WTC11 (cell line): ENCODE measurements at regions not wholly inside any gene's neighbourhood (a gene's known extent, or its start where the extent isn't known, plus 50 kb on each side); places are given as distances from the start of the nearest gene placed in this dataset.
"Not testable (repeated sequence)": the region's sequence is repeated elsewhere in the genome, so short reads cannot be mapped to it uniquely, and the experiment has no call there.

Experiments
- ATAC-seq: fragments of 200-7000 bp; cut with Tn5 transposase; 2 replicates; pipeline ENCODE4 v1.10.0; 2021; ENCODE audit warnings: mild to moderate bottlenecking, moderate library complexity
- CTCF ChIA-PET: fragments of 300-600 bp; sonication (Branson Sonifier 250); formaldehyde crosslinking; loops from one replicate; lab custom pipeline; 2021; ENCODE audit warnings: antibody characterized with exemption; lab: Charles Lee
- POLR2A ChIA-PET: fragments of 350-600 bp; sonication (Branson Sonifier 250); formaldehyde crosslinking; loops from one replicate; lab custom pipeline; 2021; ENCODE audit warnings: antibody characterized with exemption; lab: Charles Lee
- DNase-seq: peaks from one replicate; pipeline ENCODE4 v3.0.0; 2021; ENCODE audit warnings: low spot score
- H3K27ac Mint-ChIP-seq: 2 replicates; pipeline ENCODE4 v1.8.0; 2021; ENCODE audit warnings: mixed read lengths
- H3K27me3 Mint-ChIP-seq: 2 replicates; pipeline ENCODE4 v1.8.0; 2021; ENCODE audit warnings: low read depth, mild to moderate bottlenecking, moderate library complexity, mixed read lengths
- H3K36me3 Mint-ChIP-seq: 2 replicates; pipeline ENCODE4 v1.8.0; 2021; ENCODE audit warnings: mixed read lengths
- H3K4me1 Mint-ChIP-seq: 2 replicates; pipeline ENCODE4 v1.8.0; 2022; ENCODE audit warnings: mixed read lengths
- H3K4me3 Mint-ChIP-seq: 2 replicates; pipeline ENCODE4 v1.8.0; 2021; ENCODE audit warnings: mild to moderate bottlenecking, moderate library complexity, mixed read lengths
- H3K9me3 Mint-ChIP-seq: 2 replicates; pipeline ENCODE4 v1.8.0; 2021; ENCODE audit warnings: mixed read lengths
- AR ChIP-seq: fragments of 250-450 bp; sonication (Bioruptor Pico); IDR thresholded peaks from 2 replicates; pipeline ENCODE4 v1.9.0; 2021; ENCODE audit warnings: mild to moderate bottlenecking
- ATF1 ChIP-seq: sonication (generic); formaldehyde crosslinking; IDR thresholded peaks from 2 replicates; pipeline ENCODE4 v1.8.1; 2023; ENCODE audit warnings: mild to moderate bottlenecking, moderate library complexity, missing genetic modification reagents
- ATF3 ChIP-seq: sonication (generic); formaldehyde crosslinking; conservative IDR thresholded peaks from 2 replicates; pipeline ENCODE4 v1.8.1; 2022; ENCODE audit warnings: mild to moderate bottlenecking, missing genetic modification reagents
- CBFB ChIP-seq: sonication (generic); formaldehyde crosslinking; IDR thresholded peaks from 2 replicates; pipeline ENCODE4 v1.8.1; 2022; ENCODE audit warnings: mild to moderate bottlenecking, low read depth, missing genetic modification reagents
- CTCF ChIP-seq: fragments of 200-600 bp; IDR thresholded peaks from 2 replicates; pipeline ENCODE4 v1.8.0; 2022; ENCODE audit warnings: antibody characterized with exemption
- EMX1 ChIP-seq: fragments of 250-450 bp; sonication (Bioruptor Pico); IDR thresholded peaks from 2 replicates; pipeline ENCODE4 v1.8.0; 2021; ENCODE audit warnings: mild to moderate bottlenecking
- ESRRA ChIP-seq: sonication (generic); formaldehyde crosslinking; IDR thresholded peaks from 2 replicates; pipeline ENCODE4 v1.8.1; 2022; ENCODE audit warnings: mild to moderate bottlenecking, missing genetic modification reagents, borderline replicate concordance
- ETV6 ChIP-seq: sonication (generic); formaldehyde crosslinking; IDR thresholded peaks from 2 replicates; pipeline ENCODE4 v1.8.1; 2022; ENCODE audit warnings: mild to moderate bottlenecking, missing genetic modification reagents
- FOXK1 ChIP-seq: sonication (generic); formaldehyde crosslinking; IDR thresholded peaks from 2 replicates; pipeline ENCODE4 v1.8.0; 2022; ENCODE audit warnings: mild to moderate bottlenecking, moderate library complexity, missing genetic modification reagents
- GTF2I ChIP-seq: fragments of 250-450 bp; sonication (Bioruptor Pico); conservative IDR thresholded peaks from 2 replicates; pipeline ENCODE4 v1.4.0; 2021; ENCODE audit warnings: mild to moderate bottlenecking
- NR2C2 ChIP-seq: sonication (generic); formaldehyde crosslinking; IDR thresholded peaks from 2 replicates; pipeline ENCODE4 v1.8.0; 2022; ENCODE audit warnings: mild to moderate bottlenecking, missing genetic modification reagents
- PRRX2 ChIP-seq: fragments of 250-450 bp; sonication (Bioruptor Pico); IDR thresholded peaks from 2 replicates; pipeline ENCODE4 v1.8.0; 2021; ENCODE audit warnings: mild to moderate bottlenecking
- SOX15 ChIP-seq: fragments of 250-450 bp; sonication (Bioruptor Pico); IDR thresholded peaks from 2 replicates; pipeline ENCODE4 v1.9.0; 2021; ENCODE audit warnings: mild to moderate bottlenecking
- ZNF396 ChIP-seq: fragments of 250-450 bp; sonication (Bioruptor Pico); IDR thresholded peaks from 2 replicates; pipeline ENCODE4 v1.8.0; 2021; ENCODE audit warnings: mild to moderate bottlenecking, moderate library complexity, borderline replicate concordance
- ZNF512 ChIP-seq: sonication (generic); formaldehyde crosslinking; IDR thresholded peaks from 2 replicates; pipeline ENCODE4 v1.8.1; 2022; ENCODE audit warnings: missing genetic modification reagents, borderline replicate concordance
- TF ChIP-seq, protein P1 (sequence below): fragments of 250-450 bp; sonication (Bioruptor Pico); IDR thresholded peaks from 2 replicates; pipeline ENCODE4 v1.8.0; 2021; ENCODE audit warnings: mild to moderate bottlenecking
- TF ChIP-seq, protein P2 (sequence below): sonication (generic); formaldehyde crosslinking; IDR thresholded peaks from 2 replicates; pipeline ENCODE4 v1.8.1; 2022; ENCODE audit warnings: mild to moderate bottlenecking, moderate library complexity, missing genetic modification reagents
- TF ChIP-seq, protein P3 (sequence below): sonication (generic); formaldehyde crosslinking; IDR thresholded peaks from 2 replicates; pipeline ENCODE4 v1.8.0; 2023; ENCODE audit warnings: missing genetic modification reagents
- TF ChIP-seq, protein P4 (sequence below): sonication (generic); formaldehyde crosslinking; IDR thresholded peaks from 2 replicates; pipeline ENCODE4 v1.8.1; 2022; ENCODE audit warnings: low read depth, mild to moderate bottlenecking, moderate library complexity, missing genetic modification reagents, borderline replicate concordance

- TF ChIP-seq AR (CRISPR knock-in tag): no peak
- no peak for TF ChIP-seq CBFB (CRISPR knock-in tag)
- no peak for TF ChIP-seq FOXK1 (CRISPR knock-in tag)
These were observed 87.0 kb upstream of the TRPC4 start (continued) for GRCh38 chr13:37956536-37956935.

DNA sequence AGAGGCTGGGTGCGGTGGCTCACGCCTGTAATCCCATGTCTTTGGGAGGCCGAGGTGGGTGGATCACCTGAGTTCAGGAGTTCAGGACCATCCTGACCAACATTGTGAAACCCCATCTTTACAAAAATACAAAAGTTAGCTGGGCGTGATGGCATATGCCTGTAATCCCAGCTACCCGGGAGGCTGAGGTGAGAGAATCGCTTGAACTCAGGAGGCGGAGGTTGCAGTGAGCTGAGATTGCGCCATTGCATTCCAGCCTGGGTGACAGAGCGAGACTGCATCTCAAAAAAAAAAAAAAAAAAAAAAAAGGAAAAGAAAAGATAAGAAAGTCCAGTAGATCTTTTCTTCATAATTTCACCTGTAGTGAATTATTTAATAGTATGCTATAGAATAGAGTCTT is 85.0 kb upstream of the TRPC4 start:
- H3K27ac Mint-ChIP-seq: not testable (repeated sequence)

GRCh38 chr13:37954191-37954590 is 84.6 kb upstream of the TRPC4 start:
- TF ChIP-seq ATF3 (no peak), ESRRA (CRISPR knock-in tag) (no peak), EMX1 (CRISPR knock-in tag) (no peak), ETV6 (no peak), CTCF (no peak), SOX15 (CRISPR knock-in tag) (no peak)
- Mint-ChIP-seq H3K9me3 (no peaks in the 10 kb centered on the region), H3K27ac (no peak overlapping the region), H3K4me3 (no peak overlapping the region), H3K4me1 (peaks cover 12% of the 10 kb centered on the region; the same call in 1 of the 2 replicates), H3K36me3 (no peaks in the 10 kb centered on the region), H3K27me3 (no peaks in the 10 kb centered on the region)
- DNase-seq (no peak), ATAC-seq (no peak)
- POLR2A ChIA-PET: no interaction called here
- CTCF ChIA-PET: no interaction called here

More for the DNA sequence above, 85.0 kb upstream of the TRPC4 start:
- DNase-seq, H3K36me3 Mint-ChIP-seq, CTCF ChIA-PET, ATAC-seq, H3K27me3 Mint-ChIP-seq, H3K4me3 Mint-ChIP-seq, POLR2A ChIA-PET, H3K9me3 Mint-ChIP-seq: not testable (repeated sequence)
- H3K4me1 Mint-ChIP-seq: peaks cover 16% of the 10 kb centered on the region; the same call in 1 of the 2 replicates

DNA sequence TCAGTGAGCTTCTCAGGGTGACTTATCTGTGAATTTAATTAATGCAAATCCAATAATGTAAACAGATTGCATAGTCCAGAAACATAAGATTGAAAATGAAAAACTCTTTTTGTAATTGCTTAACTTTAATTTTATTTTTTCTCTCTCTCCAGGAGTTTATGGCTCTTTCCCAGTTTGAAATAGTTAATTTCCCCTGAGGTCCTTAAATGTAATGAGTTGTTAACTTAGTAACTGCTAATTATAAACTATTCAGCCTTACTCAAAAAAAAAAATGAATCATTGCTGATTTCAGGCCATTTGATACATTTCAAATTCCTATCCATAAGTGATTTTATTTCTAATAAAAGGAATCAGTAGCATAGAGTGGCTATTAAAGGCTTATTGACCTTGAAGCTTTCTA is 84.1 kb upstream of the TRPC4 start:
- CTCF ChIA-PET: interaction anchor here (0.6 kb wide), 1 partner anchor 7 kb away, joined by 3 read pairs; no protein-coding TSS in a partner anchor
- peaks cover 8% of the 10 kb centered on the region; the same call in 1 of the 2 replicates for H3K4me1 Mint-ChIP-seq
- TF ChIP-seq, protein P1, sequence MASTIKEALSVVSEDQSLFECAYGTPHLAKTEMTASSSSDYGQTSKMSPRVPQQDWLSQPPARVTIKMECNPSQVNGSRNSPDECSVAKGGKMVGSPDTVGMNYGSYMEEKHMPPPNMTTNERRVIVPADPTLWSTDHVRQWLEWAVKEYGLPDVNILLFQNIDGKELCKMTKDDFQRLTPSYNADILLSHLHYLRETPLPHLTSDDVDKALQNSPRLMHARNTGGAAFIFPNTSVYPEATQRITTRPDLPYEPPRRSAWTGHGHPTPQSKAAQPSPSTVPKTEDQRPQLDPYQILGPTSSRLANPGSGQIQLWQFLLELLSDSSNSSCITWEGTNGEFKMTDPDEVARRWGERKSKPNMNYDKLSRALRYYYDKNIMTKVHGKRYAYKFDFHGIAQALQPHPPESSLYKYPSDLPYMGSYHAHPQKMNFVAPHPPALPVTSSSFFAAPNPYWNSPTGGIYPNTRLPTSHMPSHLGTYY (CRISPR knock-in tag): no peak
- no peak for TF ChIP-seq NR2C2
- TF ChIP-seq ZNF512 (CRISPR knock-in tag): no peak
- TF ChIP-seq GTF2I (CRISPR knock-in tag): no peak
- TF ChIP-seq, protein P2, sequence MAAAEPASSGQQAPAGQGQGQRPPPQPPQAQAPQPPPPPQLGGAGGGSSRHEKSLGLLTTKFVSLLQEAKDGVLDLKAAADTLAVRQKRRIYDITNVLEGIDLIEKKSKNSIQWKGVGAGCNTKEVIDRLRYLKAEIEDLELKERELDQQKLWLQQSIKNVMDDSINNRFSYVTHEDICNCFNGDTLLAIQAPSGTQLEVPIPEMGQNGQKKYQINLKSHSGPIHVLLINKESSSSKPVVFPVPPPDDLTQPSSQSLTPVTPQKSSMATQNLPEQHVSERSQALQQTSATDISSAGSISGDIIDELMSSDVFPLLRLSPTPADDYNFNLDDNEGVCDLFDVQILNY: no peak
- TF ChIP-seq ATF3: no peak
- TF ChIP-seq ATF1: no peak
- no peak for TF ChIP-seq PRRX2
- TF ChIP-seq, protein P3, sequence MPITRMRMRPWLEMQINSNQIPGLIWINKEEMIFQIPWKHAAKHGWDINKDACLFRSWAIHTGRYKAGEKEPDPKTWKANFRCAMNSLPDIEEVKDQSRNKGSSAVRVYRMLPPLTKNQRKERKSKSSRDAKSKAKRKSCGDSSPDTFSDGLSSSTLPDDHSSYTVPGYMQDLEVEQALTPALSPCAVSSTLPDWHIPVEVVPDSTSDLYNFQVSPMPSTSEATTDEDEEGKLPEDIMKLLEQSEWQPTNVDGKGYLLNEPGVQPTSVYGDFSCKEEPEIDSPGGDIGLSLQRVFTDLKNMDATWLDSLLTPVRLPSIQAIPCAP (CRISPR knock-in tag): no peak
- TF ChIP-seq, protein P4, sequence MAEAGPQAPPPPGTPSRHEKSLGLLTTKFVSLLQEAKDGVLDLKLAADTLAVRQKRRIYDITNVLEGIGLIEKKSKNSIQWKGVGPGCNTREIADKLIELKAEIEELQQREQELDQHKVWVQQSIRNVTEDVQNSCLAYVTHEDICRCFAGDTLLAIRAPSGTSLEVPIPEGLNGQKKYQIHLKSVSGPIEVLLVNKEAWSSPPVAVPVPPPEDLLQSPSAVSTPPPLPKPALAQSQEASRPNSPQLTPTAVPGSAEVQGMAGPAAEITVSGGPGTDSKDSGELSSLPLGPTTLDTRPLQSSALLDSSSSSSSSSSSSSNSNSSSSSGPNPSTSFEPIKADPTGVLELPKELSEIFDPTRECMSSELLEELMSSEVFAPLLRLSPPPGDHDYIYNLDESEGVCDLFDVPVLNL (CRISPR knock-in tag): no peak
- no peak for TF ChIP-seq ZNF396 (CRISPR knock-in tag)

More for the DNA sequence above, 84.1 kb upstream of the TRPC4 start:
- no peak overlapping the region for H3K27ac Mint-ChIP-seq
- ATAC-seq (no peak), DNase-seq (no peak)
- no peaks in the 10 kb centered on the region for H3K9me3 Mint-ChIP-seq
- H3K27me3 Mint-ChIP-seq: no peaks in the 10 kb centered on the region
- H3K36me3 Mint-ChIP-seq: no peaks in the 10 kb centered on the region
- POLR2A ChIA-PET: no interaction called here
- H3K4me3 Mint-ChIP-seq: no peak overlapping the region
